Endothelial cell of umbilical vein (primary cell): ENCODE measurements at regions not wholly inside any gene's neighbourhood (a gene's known extent, or its start where the extent isn't known, plus 50 kb on each side); places are given as distances from the start of the nearest gene placed in this dataset.

ENCODE experiments used
- BruUV-seq: library from RNA; stranded (reverse); fragments of 400-500 nt; replicated peaks from 2 replicates; lab custom pipeline; 2021; lab: Mats Ljungman, UMichigan
- CTCF ChIA-PET: fragments of 300-600, 350-600 bp; sonication (Branson Sonifier 250); formaldehyde crosslinking; loops from one replicate; lab custom pipeline; 2021; ENCODE audit warnings: antibody characterized with exemption, inconsistent platforms; lab: Charles Lee
- POLR2A ChIA-PET: fragments of 300-600, 350-600 bp; sonication (Branson Sonifier 250); formaldehyde crosslinking; loops from one replicate; lab custom pipeline; 2021; ENCODE audit warnings: antibody characterized with exemption, inconsistent platforms; lab: Charles Lee
- DNase-seq: peaks from one replicate; pipeline ENCODE4 v3.0.0-alpha.2; 2011; ENCODE audit warnings: low read depth, low spot score
- FAIRE-seq: peaks from 2 replicates; lab custom pipeline; 2011; peaks lifted over from hg19 to GRCh38; lab: Jason Lieb, UNC
- H2AFZ ChIP-seq: 2 replicates; pipeline ENCODE4 v1.6.0; 2012; ENCODE audit warnings: low read depth, low read length, control low read depth, inconsistent platforms
- H3K27ac ChIP-seq: 2 replicates; pipeline ENCODE4 v1.5.1; 2011; ENCODE audit warnings: low read depth, mild to moderate bottlenecking, control low read depth, low read length, moderate library complexity; ENCODE audit not compliant: insufficient read depth
- H3K27me3 ChIP-seq, 2 experiments: 2 replicates each; pipeline versions ENCODE4 v1.6.0 to v1.6.1; 2011; ENCODE audit warnings: low read length in 2 of 2, mixed read lengths in 1 of 2; ENCODE audit not compliant: control insufficient read depth in 2 of 2, insufficient read depth in 2 of 2
- H3K36me3 ChIP-seq, 2 experiments: 2 replicates in 1 of 2; 3 replicates in 1 of 2; pipeline ENCODE4 v1.5.1; 2011; ENCODE audit warnings: low read length in 2 of 2, mild to moderate bottlenecking in 1 of 2, moderate library complexity in 1 of 2; ENCODE audit not compliant: control insufficient read depth in 2 of 2, insufficient read depth in 2 of 2; ENCODE audit errors: extremely low read depth in 1 of 2
- H3K4me1 ChIP-seq: 3 replicates; pipeline ENCODE4 v1.5.1; 2011; ENCODE audit warnings: mild to moderate bottlenecking, low read length; ENCODE audit not compliant: control insufficient read depth, insufficient read depth; ENCODE audit errors: extremely low read depth
- H3K4me2 ChIP-seq: 2 replicates; pipeline ENCODE4 v1.6.1; 2011; ENCODE audit warnings: low read length, control low read depth, mixed read lengths; ENCODE audit not compliant: insufficient read depth
- H3K4me3 ChIP-seq, 3 experiments: fragments of 200-600 bp in 1 of 3; sonication (generic), shearing (Covaris generic) in 1 of 3; replicated peaks in 1 of 3; 2 replicates each; pipeline ENCODE4 v1.5.1; 2011 to 2016; ENCODE audit warnings: control low read depth in 3 of 3, low read length in 3 of 3, mild to moderate bottlenecking in 2 of 3, inconsistent platforms in 1 of 3, low read depth in 1 of 3, moderate library complexity in 1 of 3; ENCODE audit not compliant: insufficient read depth in 1 of 3
- H3K79me2 ChIP-seq: 2 replicates; pipeline ENCODE4 v1.6.0; 2012; ENCODE audit warnings: low read length, inconsistent platforms; ENCODE audit not compliant: control insufficient read depth, insufficient read depth
- H3K9ac ChIP-seq: replicated peaks from 2 replicates; pipeline ENCODE3; 2011; ENCODE audit warnings: low read length, control low read depth; ENCODE audit not compliant: insufficient read depth; ENCODE audit errors: extremely low read depth
- H3K9me1 ChIP-seq: replicated peaks from 3 replicates; pipeline ENCODE4 v1.6.0; 2011; ENCODE audit warnings: mild to moderate bottlenecking, low read length; ENCODE audit not compliant: control insufficient read depth, insufficient read depth; ENCODE audit errors: extremely low read depth
- H3K9me3 ChIP-seq: replicated peaks from 2 replicates; pipeline ENCODE4 v1.5.1; 2012; ENCODE audit warnings: low read length, inconsistent platforms; ENCODE audit not compliant: control insufficient read depth, insufficient read depth
- H4K20me1 ChIP-seq: replicated peaks from 2 replicates; pipeline ENCODE3; 2011; ENCODE audit warnings: mild to moderate bottlenecking, low read length; ENCODE audit not compliant: control insufficient read depth, insufficient read depth; ENCODE audit errors: extremely low read depth
- CTCF ChIP-seq, 2 donors: IDR thresholded peaks; 1 replicate in 1 of 2; 2 replicates in 1 of 2; pipeline ENCODE4 v1.5.1; 2011; ENCODE audit warnings: low read length in 2 of 2, mild to moderate bottlenecking in 2 of 2, moderate library complexity in 2 of 2, control low read depth in 1 of 2, inconsistent platforms in 1 of 2, low read depth in 1 of 2; ENCODE audit not compliant: insufficient read depth in 1 of 2; ENCODE audit errors: extremely low read depth in 1 of 2
- EZH2 ChIP-seq: IDR thresholded peaks from 2 replicates; pipeline ENCODE4 v1.6.1; 2012; ENCODE audit warnings: borderline replicate concordance, low read depth, mild to moderate bottlenecking, moderate library complexity, low read length, inconsistent platforms; ENCODE audit not compliant: severe bottlenecking
- FOS ChIP-seq: IDR thresholded peaks from 2 replicates; pipeline ENCODE4 v1.6.1; 2011; ENCODE audit warnings: mild to moderate bottlenecking, low read length, moderate library complexity, borderline replicate concordance; ENCODE audit not compliant: insufficient read depth
- GATA2 ChIP-seq: IDR thresholded peaks from 2 replicates; pipeline ENCODE4 v1.7.0; 2011; ENCODE audit warnings: low read depth, mild to moderate bottlenecking, moderate library complexity, mixed read lengths, low read length; ENCODE audit not compliant: insufficient read length, insufficient read depth
- JUN ChIP-seq: IDR thresholded peaks from 2 replicates; pipeline ENCODE4 v1.6.1; 2011; ENCODE audit warnings: borderline replicate concordance, low read depth; ENCODE audit not compliant: insufficient read length, insufficient read depth
- MYC ChIP-seq: IDR thresholded peaks from one replicate; pipeline ENCODE4 v1.6.1; 2011; ENCODE audit warnings: mild to moderate bottlenecking, low read depth, low read length
- POLR2A ChIP-seq: IDR thresholded peaks from 2 replicates; pipeline ENCODE4 v1.6.1; 2012; ENCODE audit warnings: low read depth, mild to moderate bottlenecking, control low read depth, low read length
- POLR2AphosphoS5 ChIP-seq: IDR thresholded peaks from 2 replicates; pipeline ENCODE4 v1.6.1; 2012; ENCODE audit warnings: low read depth, mild to moderate bottlenecking, control low read depth, low read length, moderate library complexity; ENCODE audit not compliant: insufficient read depth
- dilution Hi-C: fragments of 300-500 bp; cut with MboI; formaldehyde crosslinking; loops from one replicate; pipeline ENCODE4 v1.15.0; 2019; ENCODE audit warnings: low sequenced_read_pairs; ENCODE audit not compliant: extremely low pct_ligation_motif_present
- intact Hi-C: fragments of 100-400 bp; cut with micrococcal nuclease; formaldehyde crosslinking; loops from one replicate; pipeline ENCODE4 v1.10.0; 2022

GRCh38 chr9:99531313-99531712 lies 290.4 kb upstream of the NR4A3 start:
- dilution Hi-C loops (no loop called here), intact Hi-C loops (no loop called here)
- FAIRE-seq = no peak
- no TSS peak for BruUV-seq
- no peak overlapping the region for H2AFZ ChIP-seq
- no peaks in the 10 kb centered on the region for H3K79me2 ChIP-seq
- H3K9me3 ChIP-seq = no peaks in the 10 kb centered on the region
- H3K4me1 ChIP-seq = no peaks in the 10 kb centered on the region
- ChIA-PET CTCF (no interaction called here), POLR2A (no interaction called here)
- no peak overlapping the region for H3K4me3 ChIP-seq
- TF ChIP-seq MYC (no peak), POLR2AphosphoS5 (no peak), JUN (no peak), CTCF (IDR thresholded peaks at IDR 0.05; ENCODE audit: extremely low read depth in 1 of 2, insufficient read depth in 1 of 2, low read depth in 1 of 2, low read length in 2 of 2) (no peak)
- H3K27ac ChIP-seq = no peak overlapping the region
- DNase-seq = no peak
- H3K27me3 ChIP-seq = no peaks in the 10 kb centered on the region
- no peaks in the 10 kb centered on the region for H3K9me1 ChIP-seq
- no peaks in the 10 kb centered on the region for H4K20me1 ChIP-seq
- no peak overlapping the region for H3K9ac ChIP-seq
- no peak overlapping the region for H3K4me2 ChIP-seq
- no peaks in the 10 kb centered on the region for H3K36me3 ChIP-seq

- H2AFZ ChIP-seq = no peak overlapping the region
- no peak overlapping the region for H3K9ac ChIP-seq
- DNase-seq (no peak), FAIRE-seq (no peak)
- H3K4me2 ChIP-seq = no peak overlapping the region
- intact Hi-C loops = no loop called here
- ChIA-PET POLR2A (no interaction called here), CTCF (interaction anchor here (1.0 to 1.1 kb wide), 2 partner anchors 19 to 234 kb away, joined by 3 read pairs; no protein-coding TSS in a partner anchor)
- H4K20me1 ChIP-seq = no peaks in the 10 kb centered on the region
- dilution Hi-C loops = no loop called here
- no peaks in the 10 kb centered on the region for H3K36me3 ChIP-seq
- H3K27me3 ChIP-seq = no peaks in the 10 kb centered on the region
- no peaks in the 10 kb centered on the region for H3K4me1 ChIP-seq
- H3K79me2 ChIP-seq = no peaks in the 10 kb centered on the region
- no peak overlapping the region for H3K27ac ChIP-seq
- no peaks in the 10 kb centered on the region for H3K9me3 ChIP-seq
- TF ChIP-seq EZH2 (no peak), FOS (no peak), CTCF (IDR thresholded peaks at IDR 0.05; ENCODE audit: extremely low read depth in 1 of 2, insufficient read depth in 1 of 2, low read depth in 1 of 2, low read length in 2 of 2) (no peak), POLR2A (no peak), GATA2 (no peak), POLR2AphosphoS5 (no peak), JUN (no peak), MYC (no peak)
- no TSS peak for BruUV-seq
- H3K4me3 ChIP-seq = no peak overlapping the region
- H3K9me1 ChIP-seq = no peaks in the 10 kb centered on the region
These were observed 288.3 kb upstream of the NR4A3 start for GRCh38 chr9:99533421-99533820.
